Hepatocyte (in vitro differentiated cells): ENCODE measurements at regions not wholly inside any gene's neighbourhood (a gene's known extent, or its start where the extent isn't known, plus 50 kb on each side); places are given as distances from the start of the nearest gene placed in this dataset.

ENCODE experiments used
- EZH2 ChIP-seq: fragments of 200-600 bp; sonication (generic); IDR thresholded peaks from 2 replicates; pipeline ENCODE4 v1.6.1; 2016; ENCODE audit warnings: antibody characterized with exemption, mild to moderate bottlenecking, borderline replicate concordance
- TF ChIP-seq, protein P1 (sequence below): fragments of 200-600 bp; sonication (generic); IDR thresholded peaks from 2 replicates; pipeline ENCODE4 v1.5.1; 2016; ENCODE audit warnings: antibody characterized with exemption, mild to moderate bottlenecking; ENCODE audit not compliant: poor library complexity

DNA sequence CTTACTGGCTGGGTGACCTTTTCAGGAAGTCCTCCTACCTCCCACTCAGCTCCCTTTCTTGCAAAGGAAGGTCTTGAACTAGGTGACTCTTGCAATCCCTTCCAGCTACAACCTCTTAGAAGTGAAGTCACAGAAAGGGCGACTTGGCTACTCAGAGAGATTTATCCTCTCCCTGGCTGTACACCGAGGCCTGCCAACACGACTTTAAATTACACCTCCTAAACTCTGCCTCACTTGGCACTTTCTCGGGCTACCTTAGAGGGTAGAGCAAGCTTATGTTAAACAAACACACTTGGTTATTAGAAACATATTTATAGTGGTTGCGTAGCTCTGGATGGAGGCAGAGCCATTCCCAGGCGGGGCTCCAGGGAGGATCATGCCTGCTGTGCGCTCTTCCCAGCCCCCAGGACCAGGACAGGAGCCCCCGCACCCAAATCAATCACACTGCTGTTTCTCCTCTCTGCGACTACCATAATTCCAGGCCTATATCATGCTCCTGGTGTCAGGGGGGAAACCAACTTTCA is 358.4 kb downstream of the BUD13 start:
- TF ChIP-seq, protein P1, sequence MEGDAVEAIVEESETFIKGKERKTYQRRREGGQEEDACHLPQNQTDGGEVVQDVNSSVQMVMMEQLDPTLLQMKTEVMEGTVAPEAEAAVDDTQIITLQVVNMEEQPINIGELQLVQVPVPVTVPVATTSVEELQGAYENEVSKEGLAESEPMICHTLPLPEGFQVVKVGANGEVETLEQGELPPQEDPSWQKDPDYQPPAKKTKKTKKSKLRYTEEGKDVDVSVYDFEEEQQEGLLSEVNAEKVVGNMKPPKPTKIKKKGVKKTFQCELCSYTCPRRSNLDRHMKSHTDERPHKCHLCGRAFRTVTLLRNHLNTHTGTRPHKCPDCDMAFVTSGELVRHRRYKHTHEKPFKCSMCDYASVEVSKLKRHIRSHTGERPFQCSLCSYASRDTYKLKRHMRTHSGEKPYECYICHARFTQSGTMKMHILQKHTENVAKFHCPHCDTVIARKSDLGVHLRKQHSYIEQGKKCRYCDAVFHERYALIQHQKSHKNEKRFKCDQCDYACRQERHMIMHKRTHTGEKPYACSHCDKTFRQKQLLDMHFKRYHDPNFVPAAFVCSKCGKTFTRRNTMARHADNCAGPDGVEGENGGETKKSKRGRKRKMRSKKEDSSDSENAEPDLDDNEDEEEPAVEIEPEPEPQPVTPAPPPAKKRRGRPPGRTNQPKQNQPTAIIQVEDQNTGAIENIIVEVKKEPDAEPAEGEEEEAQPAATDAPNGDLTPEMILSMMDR, result no peak
- no peak for TF ChIP-seq EZH2
